Esophagus muscularis mucosa (tissue), 4 donors: ENCODE measurements at regions not wholly inside any gene's neighbourhood (a gene's known extent, or its start where the extent isn't known, plus 50 kb on each side); places are given as distances from the start of the nearest gene placed in this dataset.

Source experiments
- DNase-seq: peaks from one replicate; pipeline ENCODE4 v3.0.0-alpha.2; 2017; ENCODE audit errors: extremely low spot score
- H3K27ac ChIP-seq, 4 donors: fragments of 200-600 bp; sonication (generic); replicated peaks in 1 of 4; 1 replicate in 3 of 4; 2 replicates in 1 of 4; pipeline ENCODE4 v1.5.1; 2016 to 2019; ENCODE audit warnings: mild to moderate bottlenecking in 1 of 4
- H3K27me3 ChIP-seq, 4 donors: fragments of 200-600 bp; sonication (generic); one replicate each; pipeline versions ENCODE4 v1.5.1 to v1.6.0; 2016 to 2019
- H3K36me3 ChIP-seq, 4 donors: fragments of 200-600 bp; sonication (generic); one replicate each; pipeline ENCODE4 v1.5.1; 2016 to 2019
- H3K4me1 ChIP-seq, 4 donors: fragments of 200-600 bp; sonication (generic); one replicate each; pipeline ENCODE4 v1.5.1; 2016 to 2019
- H3K4me3 ChIP-seq, 4 donors: fragments of 200-600 bp; sonication (generic); 1 replicate in 2 of 4; 2 replicates in 2 of 4; pipeline ENCODE4 v1.5.1; 2016 to 2019; ENCODE audit warnings: mild to moderate bottlenecking in 4 of 4, moderate library complexity in 1 of 4
- H3K9me3 ChIP-seq, 4 donors: fragments of 200-600 bp; sonication (generic); 1 replicate in 3 of 4; 2 replicates in 1 of 4; pipeline ENCODE4 v1.5.1; 2016 to 2019
- EP300 ChIP-seq: sonication (generic); formaldehyde crosslinking; IDR thresholded peaks from one replicate; pipeline ENCODE4 v1.6.1; 2017; ENCODE audit warnings: antibody characterized with exemption
- POLR2A ChIP-seq: fragments of 450-650 bp; IDR thresholded peaks from one replicate; pipeline ENCODE4 v1.6.1; 2017; ENCODE audit warnings: antibody characterized with exemption, moderate library complexity, mild to moderate bottlenecking, low read depth
- POLR2AphosphoS5 ChIP-seq, 2 donors: sonication (generic); formaldehyde crosslinking; IDR thresholded peaks; one replicate each; pipeline ENCODE4 v1.6.1; 2017; ENCODE audit warnings: antibody characterized with exemption in 2 of 2
- WGBS: methylation state at CpG from one replicate; pipeline ENCODE4 v1.1.5; 2018; 5-methylcytosine and 5-hydroxymethylcytosine counted together
- intact Hi-C: fragments of 100-400 bp; cut with DNase I; formaldehyde crosslinking; loops from one replicate; pipeline ENCODE4 v1.15.1; 2023
- TF ChIP-seq, protein P1 (sequence below), 3 experiments: fragments of 200-600 bp in 2 of 3; fragments of 450-650 bp in 1 of 3; sonication (generic) in 2 of 3; IDR thresholded peaks; one replicate each; pipeline ENCODE4 v1.5.1; 2017 to 2019; ENCODE audit warnings: antibody characterized with exemption in 3 of 3, mild to moderate bottlenecking in 2 of 3, moderate library complexity in 1 of 3

DNA sequence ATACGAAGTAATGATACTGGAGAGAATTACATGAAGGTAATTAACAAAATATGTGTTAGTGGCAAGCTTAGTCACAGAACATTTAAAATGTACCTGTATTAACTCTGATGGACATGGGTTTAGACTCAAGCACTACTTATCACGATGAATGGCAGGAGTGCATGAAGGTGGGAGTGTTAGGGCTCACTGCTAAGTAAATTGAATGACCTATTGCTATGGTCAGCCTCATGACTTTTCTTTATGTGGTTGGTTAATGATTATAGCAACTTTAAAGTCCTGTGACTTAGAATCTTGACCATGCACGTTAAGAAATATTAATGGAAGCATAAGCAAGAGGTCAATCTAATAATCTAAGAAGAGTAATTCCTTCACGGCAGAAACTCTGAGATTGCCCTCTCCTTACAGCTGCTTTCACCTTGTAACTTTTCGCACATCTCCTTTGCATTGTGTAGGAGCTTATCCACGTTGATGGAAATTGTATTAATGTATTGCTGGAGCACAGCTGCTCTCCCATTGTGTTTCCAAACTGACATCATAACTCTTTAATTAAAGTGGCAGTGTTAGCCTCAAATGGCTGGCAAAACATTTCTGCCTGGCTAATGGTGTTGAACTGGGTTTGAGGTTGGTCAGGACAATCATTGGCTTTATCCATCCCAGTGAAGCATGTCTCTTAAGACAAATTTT, 114.5 kb downstream of the RXFP2 start:
- Histone ChIP-seq H3K27ac (no peak overlapping the region), H3K4me3 (no peak overlapping the region), H3K27me3 (no peaks in the 10 kb centered on the region), H3K9me3 (no peaks in the 10 kb centered on the region), H3K4me1 (no peaks in the 10 kb centered on the region), H3K36me3 (no peaks in the 10 kb centered on the region)
- intact Hi-C loops: no loop called here
- TF ChIP-seq EP300: no peak
- WGBS: 88% methylated on average over 6 of the region's 6 CpGs
- DNase-seq: no peak

DNA sequence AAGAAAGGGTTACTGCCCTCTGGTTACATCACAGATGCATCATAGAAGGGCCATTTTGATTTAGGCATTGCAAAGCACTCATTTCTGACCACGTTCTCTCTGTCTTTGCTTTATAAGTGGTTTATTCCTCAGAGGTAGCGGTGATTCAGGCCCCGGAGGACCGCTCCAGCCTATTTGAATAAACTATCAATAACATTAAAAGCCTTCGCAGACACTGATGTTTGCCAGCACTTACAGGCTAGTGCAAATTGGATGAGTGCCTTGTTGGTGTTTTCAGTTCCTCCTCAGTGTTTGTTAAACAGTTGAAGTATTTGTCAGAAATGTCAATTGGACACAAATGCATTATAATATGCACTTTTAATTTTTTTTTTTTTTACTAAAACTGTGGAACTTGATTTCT, 120.2 kb downstream of the RXFP2 start:
- Histone ChIP-seq H3K9me3 (no peaks in the 10 kb centered on the region), H3K4me3 (no peak overlapping the region), H3K4me1 (peaks cover 0 to 12% (median 0%) of the 10 kb centered on the region in 4 donors), H3K27me3 (no peaks in the 10 kb centered on the region), H3K27ac (peak overlapping the region in 1 of 4 donors; percentile 7), H3K36me3 (no peaks in the 10 kb centered on the region)
- WGBS: 59% methylated on average over 5 of the region's 5 CpGs
- TF ChIP-seq, protein P1, sequence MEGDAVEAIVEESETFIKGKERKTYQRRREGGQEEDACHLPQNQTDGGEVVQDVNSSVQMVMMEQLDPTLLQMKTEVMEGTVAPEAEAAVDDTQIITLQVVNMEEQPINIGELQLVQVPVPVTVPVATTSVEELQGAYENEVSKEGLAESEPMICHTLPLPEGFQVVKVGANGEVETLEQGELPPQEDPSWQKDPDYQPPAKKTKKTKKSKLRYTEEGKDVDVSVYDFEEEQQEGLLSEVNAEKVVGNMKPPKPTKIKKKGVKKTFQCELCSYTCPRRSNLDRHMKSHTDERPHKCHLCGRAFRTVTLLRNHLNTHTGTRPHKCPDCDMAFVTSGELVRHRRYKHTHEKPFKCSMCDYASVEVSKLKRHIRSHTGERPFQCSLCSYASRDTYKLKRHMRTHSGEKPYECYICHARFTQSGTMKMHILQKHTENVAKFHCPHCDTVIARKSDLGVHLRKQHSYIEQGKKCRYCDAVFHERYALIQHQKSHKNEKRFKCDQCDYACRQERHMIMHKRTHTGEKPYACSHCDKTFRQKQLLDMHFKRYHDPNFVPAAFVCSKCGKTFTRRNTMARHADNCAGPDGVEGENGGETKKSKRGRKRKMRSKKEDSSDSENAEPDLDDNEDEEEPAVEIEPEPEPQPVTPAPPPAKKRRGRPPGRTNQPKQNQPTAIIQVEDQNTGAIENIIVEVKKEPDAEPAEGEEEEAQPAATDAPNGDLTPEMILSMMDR (IDR thresholded peaks at IDR 0.05): no peak
- TF ChIP-seq POLR2AphosphoS5 (IDR thresholded peaks at IDR 0.05) (no peak), EP300 (no peak), POLR2A (no peak)
- intact Hi-C loops: no loop called here
- DNase-seq: no peak

DNA sequence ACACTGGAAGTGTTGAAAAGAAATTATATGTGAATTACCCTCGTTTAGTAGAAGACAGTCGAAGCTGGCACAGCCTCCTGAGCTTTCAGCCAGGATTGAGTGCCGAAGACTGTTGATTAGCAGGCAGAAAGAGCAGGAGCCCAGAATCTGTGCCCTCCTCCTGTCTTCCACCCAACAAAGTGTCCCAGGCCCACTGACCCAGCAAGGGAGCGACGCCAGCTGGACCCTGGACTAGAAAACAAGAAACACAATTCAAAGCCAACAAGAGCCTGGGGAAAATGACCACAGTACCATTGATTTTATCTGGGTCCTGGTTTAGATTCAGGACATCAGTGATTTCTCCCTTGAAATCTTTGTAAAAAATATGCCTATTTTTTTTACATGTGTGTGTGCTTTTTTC, 120.7 kb downstream of the RXFP2 start:
- intact Hi-C loops: no loop called here
- Histone ChIP-seq H3K27me3 (no peaks in the 10 kb centered on the region), H3K4me3 (no peak overlapping the region), H3K9me3 (no peaks in the 10 kb centered on the region), H3K36me3 (no peaks in the 10 kb centered on the region), H3K27ac (peak overlapping the region in 1 of 4 donors; percentile 7), H3K4me1 (peaks cover 0 to 12% (median 0%) of the 10 kb centered on the region in 4 donors)
- no peak for DNase-seq
- WGBS: 67% methylated on average over 5 of the region's 5 CpGs
- TF ChIP-seq EP300 (no peak), POLR2AphosphoS5 (IDR thresholded peaks at IDR 0.05) (no peak), POLR2A (no peak)
- TF ChIP-seq, protein P1 (IDR thresholded peaks at IDR 0.05): no peak

DNA sequence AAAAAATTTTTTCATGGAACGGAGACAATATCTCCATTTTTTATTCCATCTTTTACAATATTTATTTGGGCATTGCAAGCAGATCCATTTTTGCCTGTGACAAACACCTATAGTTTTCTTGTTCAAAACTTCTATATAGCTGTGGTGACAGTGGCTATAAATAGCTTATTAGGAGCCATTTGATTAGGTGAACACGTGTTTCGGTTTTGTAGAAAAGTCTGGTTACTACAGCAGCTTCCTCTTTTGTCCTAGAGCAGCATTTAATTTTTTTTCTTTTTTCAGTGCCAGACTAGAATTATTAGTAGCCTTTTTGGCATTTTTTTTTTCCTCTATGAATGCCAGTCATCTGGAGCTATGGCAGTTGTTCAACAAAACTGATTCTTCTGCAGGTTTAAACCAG, 123.5 kb downstream of the RXFP2 start:
- intact Hi-C loops: no loop called here
- DNase-seq: no peak
- Histone ChIP-seq H3K9me3 (no peaks in the 10 kb centered on the region), H3K36me3 (no peaks in the 10 kb centered on the region), H3K4me1 (peaks cover 0 to 18% (median 2%) of the 10 kb centered on the region in 4 donors), H3K27ac (no peak overlapping the region), H3K27me3 (no peaks in the 10 kb centered on the region), H3K4me3 (no peak overlapping the region)
- TF ChIP-seq, protein P1 (IDR thresholded peaks at IDR 0.05): no peak
- TF ChIP-seq POLR2AphosphoS5 (IDR thresholded peaks at IDR 0.05) (no peak), POLR2A (no peak), EP300 (no peak)
- 78% methylated on average over 3 of the region's 3 CpGs for WGBS

DNA sequence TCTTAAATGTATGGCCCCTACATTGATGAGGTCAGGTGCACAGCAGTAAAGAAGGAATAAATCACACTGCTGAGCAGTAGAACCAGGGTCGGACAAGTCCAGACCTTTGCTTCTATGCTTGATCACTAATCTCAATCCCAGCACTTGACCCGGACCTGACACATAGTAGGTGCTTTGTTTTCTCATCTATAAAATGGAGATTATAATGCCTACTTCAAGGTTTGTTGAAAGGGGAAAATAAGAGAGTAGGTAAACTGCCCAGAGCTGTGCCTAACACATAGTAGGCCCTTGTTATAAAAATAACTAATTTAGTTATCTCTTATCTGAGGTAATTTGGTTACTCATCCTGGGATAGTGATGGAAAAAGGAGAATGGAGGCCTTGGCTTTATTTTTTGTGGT, 125.0 kb downstream of the RXFP2 start:
- peaks cover 0 to 21% (median 2%) of the 10 kb centered on the region in 4 donors for H3K4me1 ChIP-seq
- no peak overlapping the region for H3K4me3 ChIP-seq
- TF ChIP-seq EP300: no peak
- no peak for TF ChIP-seq POLR2A
- TF ChIP-seq, protein P1 (IDR thresholded peaks at IDR 0.05): no peak
- TF ChIP-seq POLR2AphosphoS5 (IDR thresholded peaks at IDR 0.05): no peak
- DNase-seq: no peak
- WGBS: 95% methylated on average over 2 of the region's 2 CpGs
- H3K9me3 ChIP-seq: no peaks in the 10 kb centered on the region
- intact Hi-C loops: no loop called here
- H3K36me3 ChIP-seq: no peaks in the 10 kb centered on the region
- H3K27me3 ChIP-seq: no peaks in the 10 kb centered on the region
- H3K27ac ChIP-seq: no peak overlapping the region
